NOMO-1 (cell line): ENCODE measurements at regions not wholly inside any gene's neighbourhood (a gene's known extent, or its start where the extent isn't known, plus 50 kb on each side); places are given as distances from the start of the nearest gene placed in this dataset.

ENCODE experiments used
- DNase-seq, 2 experiments: peaks; one replicate each; lab custom pipeline; 2025; ENCODE audit not compliant: unreplicated experiment in 2 of 2; lab: John Stamatoyannopoulos, UW

- no peak for DNase-seq
Observed at GRCh38 chr12:42779186-42779859, 189.8 kb upstream of the PRICKLE1 start.

GRCh38 chr12:42776396-42776795, 186.8 kb upstream of the PRICKLE1 start:
- no peak for DNase-seq

DNA sequence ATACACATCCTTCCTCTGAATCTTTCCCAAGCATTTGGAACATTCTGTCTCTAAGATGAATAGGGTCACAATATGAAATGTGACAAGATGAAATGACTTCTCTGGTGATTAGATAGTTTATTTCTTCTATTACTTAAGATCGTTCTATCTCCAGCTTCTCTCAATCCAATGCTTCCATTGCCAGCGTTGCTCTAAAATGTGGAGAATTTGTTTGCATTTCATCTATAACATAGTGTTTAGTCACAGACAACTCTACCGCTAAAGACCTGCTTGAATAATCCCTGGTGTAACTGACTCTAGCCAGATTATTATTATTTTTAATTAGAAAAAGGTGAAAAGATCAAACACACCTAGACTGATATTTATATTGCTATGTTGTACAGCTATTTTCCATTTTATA, 184.7 kb upstream of the PRICKLE1 start:
- no peak for DNase-seq

GRCh38 chr12:42770261-42770660, 180.7 kb upstream of the PRICKLE1 start:
- DNase-seq: peak in 1 of 2 experiments; percentile 19

DNA sequence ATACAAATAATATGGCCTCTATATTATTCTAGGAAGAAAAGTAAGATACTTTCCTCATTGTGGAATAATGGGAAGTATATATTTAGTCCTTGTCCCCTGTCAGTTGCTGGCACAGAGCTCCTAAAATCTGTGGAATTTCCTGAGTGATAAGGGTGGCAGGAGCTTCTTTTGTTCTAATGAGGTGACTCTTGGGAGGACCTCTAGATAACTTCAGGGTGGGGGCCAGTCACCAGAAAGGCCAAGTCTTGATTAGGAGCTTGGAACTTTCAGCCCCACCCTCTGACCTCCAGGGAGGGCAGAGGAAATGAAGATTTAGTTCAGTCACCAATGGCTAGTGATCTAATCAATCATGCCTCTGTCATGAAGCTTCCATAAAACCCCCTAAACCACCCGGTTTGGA, 179.9 kb upstream of the PRICKLE1 start:
- DNase-seq: no peak

DNA sequence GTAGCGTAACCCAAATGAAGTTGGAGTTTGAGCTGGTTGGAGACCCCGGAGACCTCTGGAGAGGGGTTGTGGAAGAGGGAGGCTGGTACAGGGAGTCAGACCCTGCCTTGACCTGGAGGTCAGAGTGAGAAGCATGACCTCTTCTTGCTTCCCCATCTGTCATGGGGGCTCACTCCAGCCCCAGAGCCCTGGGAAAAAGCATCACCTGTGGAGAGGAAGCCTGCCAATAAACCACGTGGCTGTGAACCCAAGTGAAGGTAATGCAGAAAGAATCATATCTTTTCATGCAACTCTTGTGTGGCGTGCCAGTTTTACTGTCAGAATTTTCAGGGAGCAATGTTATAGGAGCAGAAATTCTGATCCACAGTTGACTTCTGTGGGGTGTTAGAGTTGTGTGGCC, 178.5 kb upstream of the PRICKLE1 start:
- DNase-seq: no peak

DNA sequence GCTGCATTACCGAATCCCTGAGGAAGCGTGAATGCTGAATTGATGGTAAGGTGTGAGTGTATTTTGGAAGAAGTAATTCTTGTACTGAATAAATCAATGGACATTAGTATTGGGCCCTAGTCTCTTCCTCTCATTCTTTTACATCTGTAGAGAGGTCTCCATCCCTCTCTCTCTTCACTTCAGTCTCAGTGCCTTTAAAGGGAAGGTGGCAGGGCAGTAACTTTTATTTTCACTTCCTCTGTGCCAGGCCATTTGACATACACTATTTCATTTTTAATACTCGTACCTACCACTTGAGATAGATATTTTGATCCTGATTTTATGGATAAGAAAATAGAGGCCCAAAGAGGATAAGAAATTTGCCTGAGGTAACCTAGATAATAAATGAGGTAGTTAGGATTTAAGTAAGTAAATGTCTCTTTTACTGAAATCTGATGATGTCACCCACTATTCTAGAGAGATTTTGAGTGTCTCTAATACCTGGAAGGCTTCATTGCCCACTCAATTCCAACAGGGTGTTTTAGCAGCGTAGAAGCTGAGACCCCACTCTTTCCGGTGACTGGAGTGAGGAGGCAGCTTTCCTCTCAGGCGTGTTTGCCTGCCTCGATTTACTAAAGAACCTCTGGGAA, 177.9 kb upstream of the PRICKLE1 start:
- peak in 1 of 2 experiments; percentile 40 for DNase-seq

DNA sequence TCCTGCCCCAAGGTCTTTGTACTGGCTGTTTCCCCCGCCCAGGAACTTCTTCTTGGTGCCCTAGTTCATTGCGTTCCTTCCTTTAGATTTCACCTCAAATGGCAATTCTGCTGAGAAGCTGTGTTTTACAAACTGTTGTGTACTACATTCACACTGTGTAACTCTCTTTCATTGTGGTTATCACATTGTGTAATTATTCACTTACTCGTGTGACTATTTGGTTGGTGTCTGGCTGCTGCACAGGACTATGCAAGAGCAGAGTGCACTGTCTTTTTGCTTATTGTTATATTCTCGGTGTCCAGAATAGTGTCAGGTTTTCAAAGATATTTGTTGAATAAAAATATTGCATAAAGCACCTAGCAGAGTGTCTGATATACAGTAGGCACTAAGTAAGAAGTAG, 177.2 kb upstream of the PRICKLE1 start:
- DNase-seq: no peak

- DNase-seq: no peak
Observed at GRCh38 chr12:42766026-42766425, 176.5 kb upstream of the PRICKLE1 start.

GRCh38 chr12:42763682-42764081, 174.1 kb upstream of the PRICKLE1 start:
- DNase-seq: no peak

DNA sequence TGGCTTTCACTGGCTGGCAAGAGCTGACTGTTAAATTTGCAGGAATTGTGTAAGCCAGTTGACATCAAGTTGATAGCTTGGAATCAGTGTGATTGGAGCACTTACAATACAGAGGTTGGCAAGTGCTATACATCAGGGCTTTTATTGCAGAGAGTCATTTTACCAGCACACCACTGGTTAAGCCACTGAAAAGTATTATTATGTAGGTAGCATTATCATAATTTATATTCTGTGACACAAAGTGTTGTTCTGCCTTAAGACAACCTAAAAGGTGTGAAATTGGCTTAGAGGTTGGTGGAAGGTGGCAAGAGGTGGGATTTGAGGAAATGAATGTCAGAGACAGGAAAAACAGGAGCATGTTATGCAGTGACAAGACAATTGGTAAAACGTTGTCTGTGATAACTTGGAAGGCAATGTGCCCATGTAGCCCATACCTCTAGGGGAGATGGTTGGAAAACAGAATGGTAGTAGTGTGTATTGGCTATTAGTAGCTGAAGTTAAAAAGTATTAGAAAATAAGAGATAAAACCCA, 172.9 kb upstream of the PRICKLE1 start:
- DNase-seq: no peak

DNA sequence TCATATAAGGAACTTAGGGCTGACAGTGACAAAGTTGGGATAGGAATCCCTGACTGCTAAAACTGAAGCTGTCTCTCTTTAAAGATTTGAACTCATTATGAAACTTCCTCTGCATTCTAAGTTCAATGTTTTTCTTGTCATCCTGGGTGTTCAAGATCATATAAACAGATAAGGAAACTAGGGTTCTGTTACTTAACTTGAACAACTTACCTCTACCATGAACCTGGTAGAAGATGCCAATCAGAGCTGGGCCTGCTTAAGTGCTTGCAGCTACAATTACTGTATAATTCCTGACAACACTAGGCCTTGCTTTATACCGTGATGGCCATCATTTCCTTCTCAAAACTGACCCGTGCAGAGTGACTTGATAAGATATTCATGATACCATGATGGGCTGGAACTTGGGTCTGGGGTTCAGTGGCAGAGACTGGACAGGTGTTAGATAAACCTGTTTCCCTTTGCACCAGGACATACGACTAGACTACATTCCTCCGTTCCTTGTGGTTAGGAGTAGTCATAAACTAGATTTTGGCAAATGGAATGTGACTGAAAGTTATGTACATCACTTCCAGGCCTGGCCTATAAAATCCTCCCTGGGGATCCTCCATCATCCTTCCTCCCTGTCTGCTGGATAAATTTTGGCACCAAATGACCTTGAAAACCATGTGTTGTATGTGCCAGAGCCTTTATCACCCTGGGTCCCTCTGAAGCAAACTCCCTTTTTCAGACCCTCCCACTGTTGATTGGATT, 172.2 kb upstream of the PRICKLE1 start:
- no peak for DNase-seq

DNA sequence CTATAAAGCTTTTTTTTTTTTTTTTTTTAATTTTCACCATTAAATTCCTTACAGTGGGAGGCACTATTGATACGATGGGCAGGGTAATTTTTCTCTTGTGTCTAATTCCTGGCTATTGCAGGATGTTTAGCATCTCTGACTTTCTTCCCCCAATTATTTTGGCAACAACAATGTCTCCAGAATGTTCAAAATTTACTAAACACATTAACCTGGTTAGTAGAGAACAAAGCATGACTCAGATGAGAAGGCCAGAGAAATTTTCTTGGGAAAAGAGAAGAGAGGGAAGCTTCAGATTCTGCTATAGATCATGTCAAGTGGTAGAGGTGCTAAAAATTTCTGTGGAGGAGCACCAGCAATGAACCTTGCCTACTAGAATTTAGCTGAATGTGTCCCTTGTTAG, 171.5 kb upstream of the PRICKLE1 start:
- no peak for DNase-seq

- DNase-seq: no peak
Observed at GRCh38 chr12:42760550-42760949, 171.0 kb upstream of the PRICKLE1 start.

GRCh38 chr12:42759622-42760273, 170.2 kb upstream of the PRICKLE1 start:
- peak; percentile 27 to 53 for DNase-seq

DNA sequence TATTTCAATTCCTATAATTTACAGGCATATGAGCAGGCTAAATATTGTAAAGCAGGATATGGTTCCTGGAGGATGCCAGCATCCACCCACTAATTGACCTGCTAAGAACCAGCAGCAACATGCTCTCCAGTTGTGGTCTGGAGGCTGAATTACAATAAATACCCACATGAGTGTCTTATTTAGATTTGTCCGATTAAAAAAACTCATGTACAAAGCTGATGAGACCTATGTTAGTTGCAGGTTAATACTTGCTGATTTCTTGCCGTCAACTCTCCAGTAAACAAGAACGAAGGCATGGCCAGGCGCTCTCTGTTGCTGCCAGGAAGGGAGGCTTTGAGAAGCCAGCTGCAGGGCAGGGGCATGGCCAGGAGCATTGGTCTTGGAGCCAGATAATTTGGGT, 169.3 kb upstream of the PRICKLE1 start:
- no peak for DNase-seq

DNA sequence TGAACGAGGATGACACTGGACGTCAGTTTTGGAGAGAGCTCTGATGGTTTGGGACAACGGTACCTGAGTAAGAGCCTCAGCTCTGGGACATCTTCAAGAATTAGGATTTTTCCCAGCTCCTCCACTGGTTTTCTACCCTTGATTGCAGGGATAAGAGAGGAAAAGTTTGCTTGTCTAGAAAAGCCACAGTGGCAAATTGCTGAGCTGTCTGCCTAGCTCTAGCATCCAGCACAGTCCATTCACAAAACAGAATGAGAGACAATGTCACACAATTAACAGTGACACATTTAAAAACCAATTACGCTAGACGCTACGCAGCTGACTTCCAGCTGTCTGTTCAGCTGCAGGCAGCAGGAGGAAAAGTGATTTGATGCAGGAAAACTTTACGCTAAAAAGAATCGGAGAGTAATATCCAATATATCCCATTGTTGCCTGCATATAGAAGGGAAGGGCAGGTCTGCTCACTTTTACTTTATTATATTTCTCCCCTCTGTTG, 168.1 kb upstream of the PRICKLE1 start:
- no peak for DNase-seq

GRCh38 chr12:42756841-42757623, 167.5 kb upstream of the PRICKLE1 start:
- DNase-seq: no peak

DNA sequence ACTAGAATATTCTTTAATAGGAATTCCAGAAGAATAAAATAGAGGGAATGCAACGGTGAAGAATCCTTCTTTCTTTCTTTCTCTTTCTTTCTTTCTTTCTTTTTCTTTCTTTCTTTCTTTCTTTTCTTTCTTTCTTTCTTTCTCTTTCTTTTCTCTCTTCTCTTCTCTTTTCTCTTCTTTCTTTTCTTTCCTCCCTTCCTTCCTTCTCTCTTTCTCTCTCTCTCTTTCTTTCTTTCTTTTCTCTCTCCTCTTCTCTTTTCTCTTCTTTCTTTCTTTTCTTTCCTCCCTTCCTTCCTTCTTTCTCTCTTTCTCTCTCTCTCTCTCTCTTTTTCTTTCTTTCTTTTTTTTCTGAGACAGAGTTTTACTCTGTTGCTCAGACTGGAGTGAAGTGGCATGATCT, 160.8 kb upstream of the PRICKLE1 start:
- no peak for DNase-seq

DNA sequence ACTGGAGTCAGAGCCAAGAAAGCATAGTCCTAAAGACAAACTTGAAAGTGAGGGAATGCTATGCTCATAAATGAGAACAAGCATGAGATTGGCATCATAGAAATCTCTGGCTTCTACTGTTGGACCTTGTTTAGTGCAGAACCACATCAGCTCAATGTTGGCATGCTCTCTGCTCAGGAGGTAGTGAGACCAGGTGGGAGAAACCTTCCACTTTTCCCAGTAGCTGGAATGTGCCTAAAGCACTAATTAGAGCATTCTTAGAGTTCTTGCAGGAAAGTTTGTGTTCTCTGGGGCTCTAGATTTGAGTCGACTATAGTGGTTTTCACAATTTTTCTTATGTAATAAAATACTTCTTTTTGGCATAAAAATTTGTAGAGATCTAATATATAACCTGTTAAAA, 159.7 kb upstream of the PRICKLE1 start:
- no peak for DNase-seq
